ENCODE measurements at regions not wholly inside any gene's neighbourhood (a gene's known extent, or its start where the extent isn't known, plus 50 kb on each side); places are given as distances from the start of the nearest gene placed in this dataset.

DNA sequence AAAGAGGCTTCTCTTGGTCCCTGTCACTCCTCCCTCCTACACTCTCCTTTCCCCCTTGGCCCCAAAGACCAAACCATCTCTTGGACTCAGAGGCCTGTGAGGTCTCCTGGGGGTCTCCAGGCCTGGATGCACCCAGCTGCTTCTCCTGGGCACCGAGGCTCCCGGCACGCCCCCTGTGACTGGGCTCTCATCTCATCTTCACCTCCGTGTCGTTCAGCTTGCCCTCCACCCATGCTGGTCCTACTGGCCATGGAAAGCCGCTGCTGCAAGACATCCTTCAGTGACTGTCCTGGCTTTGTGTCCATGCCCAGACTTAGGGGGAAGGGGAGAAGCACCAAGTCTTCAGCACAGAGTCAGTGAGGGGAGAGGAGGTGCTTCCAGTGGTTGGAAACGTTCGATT lies 141.4 kb upstream of the RET start:
- Histone ChIP-seq H3K4me1 (ENCODE audit: insufficient read depth, poor library complexity, severe bottlenecking) (no peaks in the 10 kb centered on the region), H3K4me3 (ENCODE audit: severe bottlenecking) (no peak overlapping the region), H3K9me3 (ENCODE audit: severe bottlenecking) (no peaks in the 10 kb centered on the region), H3K27ac (ENCODE audit: poor library complexity, severe bottlenecking) (no peak overlapping the region), H3K27me3 (ENCODE audit: insufficient read depth, poor library complexity, severe bottlenecking) (peaks cover 14% of the 10 kb centered on the region), H3K36me3 (ENCODE audit: low read depth) (no peaks in the 10 kb centered on the region)
- DNase-seq (ENCODE audit: low spot score): no peak
- ATAC-seq (ENCODE audit: low read depth): no peak
- TF ChIP-seq, protein P1, sequence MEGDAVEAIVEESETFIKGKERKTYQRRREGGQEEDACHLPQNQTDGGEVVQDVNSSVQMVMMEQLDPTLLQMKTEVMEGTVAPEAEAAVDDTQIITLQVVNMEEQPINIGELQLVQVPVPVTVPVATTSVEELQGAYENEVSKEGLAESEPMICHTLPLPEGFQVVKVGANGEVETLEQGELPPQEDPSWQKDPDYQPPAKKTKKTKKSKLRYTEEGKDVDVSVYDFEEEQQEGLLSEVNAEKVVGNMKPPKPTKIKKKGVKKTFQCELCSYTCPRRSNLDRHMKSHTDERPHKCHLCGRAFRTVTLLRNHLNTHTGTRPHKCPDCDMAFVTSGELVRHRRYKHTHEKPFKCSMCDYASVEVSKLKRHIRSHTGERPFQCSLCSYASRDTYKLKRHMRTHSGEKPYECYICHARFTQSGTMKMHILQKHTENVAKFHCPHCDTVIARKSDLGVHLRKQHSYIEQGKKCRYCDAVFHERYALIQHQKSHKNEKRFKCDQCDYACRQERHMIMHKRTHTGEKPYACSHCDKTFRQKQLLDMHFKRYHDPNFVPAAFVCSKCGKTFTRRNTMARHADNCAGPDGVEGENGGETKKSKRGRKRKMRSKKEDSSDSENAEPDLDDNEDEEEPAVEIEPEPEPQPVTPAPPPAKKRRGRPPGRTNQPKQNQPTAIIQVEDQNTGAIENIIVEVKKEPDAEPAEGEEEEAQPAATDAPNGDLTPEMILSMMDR (IDR thresholded peaks at IDR 0.05; ENCODE audit: poor library complexity, severe bottlenecking): no peak

DNA sequence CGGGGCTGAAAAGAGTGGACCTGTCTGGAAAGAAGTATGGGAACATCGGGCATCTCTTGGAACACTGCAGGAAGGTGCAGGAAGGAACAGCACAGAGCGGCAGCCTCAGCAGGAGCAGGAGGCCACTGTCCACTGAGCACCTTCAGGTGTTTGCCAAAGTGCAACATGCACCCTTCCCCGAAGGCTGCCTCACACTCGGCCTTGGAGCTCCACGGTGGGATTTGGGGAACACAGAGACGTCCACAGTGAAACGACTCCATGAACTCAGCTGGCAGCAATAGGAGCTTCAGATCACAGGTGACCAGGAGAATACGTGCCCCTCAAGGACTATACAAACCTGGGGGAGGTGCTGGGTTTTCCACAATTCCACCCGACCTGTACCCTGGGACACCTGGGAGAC lies 140.3 kb upstream of the RET start:
- DNase-seq (ENCODE audit: low spot score) (no peak), ATAC-seq (ENCODE audit: low read depth) (no peak)
- H3K27me3 ChIP-seq (ENCODE audit: insufficient read depth, poor library complexity, severe bottlenecking): peaks cover 14% of the 10 kb centered on the region
- no peaks in the 10 kb centered on the region for H3K4me1 ChIP-seq (ENCODE audit: insufficient read depth, poor library complexity, severe bottlenecking)
- H3K36me3 ChIP-seq (ENCODE audit: low read depth): no peaks in the 10 kb centered on the region
- H3K27ac ChIP-seq (ENCODE audit: poor library complexity, severe bottlenecking): no peak overlapping the region
- H3K4me3 ChIP-seq (ENCODE audit: severe bottlenecking): no peak overlapping the region
- TF ChIP-seq, protein P1 (IDR thresholded peaks at IDR 0.05; ENCODE audit: poor library complexity, severe bottlenecking): no peak
- no peaks in the 10 kb centered on the region for H3K9me3 ChIP-seq (ENCODE audit: severe bottlenecking)

DNA sequence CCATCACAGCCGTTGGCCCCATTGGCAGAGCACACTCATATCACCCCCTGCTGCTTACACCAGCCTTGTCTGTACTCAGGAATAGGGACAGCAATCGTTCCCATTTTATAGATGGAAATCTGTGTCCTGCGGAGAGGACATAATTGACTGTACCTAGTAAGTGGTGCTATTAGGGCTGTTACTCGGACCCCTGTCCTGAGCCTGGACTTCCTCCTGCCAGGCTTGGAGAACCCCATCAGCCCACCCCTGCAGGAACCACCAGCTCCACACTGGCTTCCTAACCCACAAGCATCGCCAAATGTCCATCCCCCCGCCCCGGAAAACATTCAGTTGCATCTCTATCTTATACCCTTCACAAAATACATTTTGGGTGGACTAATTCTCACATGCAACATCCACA lies 139.8 kb upstream of the RET start:
- Histone ChIP-seq H3K9me3 (ENCODE audit: severe bottlenecking) (no peaks in the 10 kb centered on the region), H3K36me3 (ENCODE audit: low read depth) (no peaks in the 10 kb centered on the region), H3K27ac (ENCODE audit: poor library complexity, severe bottlenecking) (no peak overlapping the region), H3K4me3 (ENCODE audit: severe bottlenecking) (no peak overlapping the region), H3K27me3 (ENCODE audit: insufficient read depth, poor library complexity, severe bottlenecking) (peaks cover 14% of the 10 kb centered on the region), H3K4me1 (ENCODE audit: insufficient read depth, poor library complexity, severe bottlenecking) (no peaks in the 10 kb centered on the region)
- TF ChIP-seq, protein P1 (IDR thresholded peaks at IDR 0.05; ENCODE audit: poor library complexity, severe bottlenecking): no peak
- DNase-seq (ENCODE audit: low spot score) (no peak), ATAC-seq (ENCODE audit: low read depth) (no peak)

DNA sequence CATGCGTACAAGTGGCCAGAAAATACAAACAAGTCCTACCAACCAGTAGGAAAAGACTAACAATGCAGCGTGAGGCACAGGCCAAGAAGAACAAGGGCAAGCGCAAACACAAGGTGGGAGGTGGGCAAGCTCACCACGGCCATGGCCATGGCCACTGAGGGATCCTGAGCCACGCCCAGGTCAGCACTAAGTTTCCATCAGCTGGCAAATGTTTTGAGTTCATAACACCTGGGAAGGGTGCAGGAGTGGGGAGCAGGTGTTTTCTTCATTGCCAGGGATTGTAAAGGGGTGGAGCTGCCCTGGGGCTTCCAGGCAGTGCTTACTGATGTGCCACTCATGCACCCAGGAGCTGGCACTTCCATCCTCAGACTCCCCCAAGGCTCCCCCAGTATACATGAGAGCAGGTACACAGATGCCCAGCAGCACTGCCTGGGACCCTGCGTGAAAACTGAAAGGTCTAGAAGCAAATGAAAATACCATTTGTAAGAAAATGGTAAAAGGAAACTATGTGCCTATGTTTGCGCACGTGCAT lies 139.2 kb upstream of the RET start:
- H3K36me3 ChIP-seq (ENCODE audit: low read depth): no peaks in the 10 kb centered on the region
- no peak overlapping the region for H3K27ac ChIP-seq (ENCODE audit: poor library complexity, severe bottlenecking)
- H3K27me3 ChIP-seq (ENCODE audit: insufficient read depth, poor library complexity, severe bottlenecking): peaks cover 14% of the 10 kb centered on the region
- ATAC-seq (ENCODE audit: low read depth) (no peak), DNase-seq (ENCODE audit: low spot score) (no peak)
- no peaks in the 10 kb centered on the region for H3K4me1 ChIP-seq (ENCODE audit: insufficient read depth, poor library complexity, severe bottlenecking)
- no peaks in the 10 kb centered on the region for H3K9me3 ChIP-seq (ENCODE audit: severe bottlenecking)
- no peak overlapping the region for H3K4me3 ChIP-seq (ENCODE audit: severe bottlenecking)
- TF ChIP-seq, protein P1 (IDR thresholded peaks at IDR 0.05; ENCODE audit: poor library complexity, severe bottlenecking): no peak

DNA sequence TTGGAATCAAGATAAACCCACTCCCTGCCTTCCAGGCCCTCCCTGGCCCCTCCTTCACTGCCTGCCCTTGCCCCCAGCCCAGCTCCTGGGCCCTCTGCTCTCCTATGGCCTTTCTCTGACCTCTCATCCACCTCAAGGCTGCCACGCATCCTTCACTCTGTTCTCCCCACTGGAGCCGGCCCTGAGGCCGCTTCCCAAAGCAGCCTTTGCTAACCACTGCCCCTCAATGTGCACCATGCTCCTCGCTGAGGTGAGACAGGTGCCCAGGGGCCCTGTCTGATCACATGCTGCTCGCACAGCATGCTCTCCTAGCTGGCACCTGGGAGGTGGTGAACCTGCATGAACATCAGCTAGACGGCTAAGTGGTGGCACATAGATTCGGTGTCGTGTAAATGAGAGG lies 138.5 kb upstream of the RET start:
- Histone ChIP-seq H3K4me1 (ENCODE audit: insufficient read depth, poor library complexity, severe bottlenecking) (no peaks in the 10 kb centered on the region), H3K27me3 (ENCODE audit: insufficient read depth, poor library complexity, severe bottlenecking) (peaks cover 8% of the 10 kb centered on the region), H3K36me3 (ENCODE audit: low read depth) (no peaks in the 10 kb centered on the region), H3K9me3 (ENCODE audit: severe bottlenecking) (no peaks in the 10 kb centered on the region), H3K27ac (ENCODE audit: poor library complexity, severe bottlenecking) (no peak overlapping the region), H3K4me3 (ENCODE audit: severe bottlenecking) (no peak overlapping the region)
- DNase-seq (ENCODE audit: low spot score): no peak
- no peak for ATAC-seq (ENCODE audit: low read depth)
- TF ChIP-seq, protein P1 (IDR thresholded peaks at IDR 0.05; ENCODE audit: poor library complexity, severe bottlenecking): no peak

All from RWPE2 (cell line).